ENCODE measurements at regions not wholly inside any gene's neighbourhood (a gene's known extent, or its start where the extent isn't known, plus 50 kb on each side); places are given as distances from the start of the nearest gene placed in this dataset.

- FAIRE-seq (no peak), DNase-seq (ENCODE audit: insufficient read length, low spot score) (no peak)
Measured at GRCh38 chr22:47818496-47818895, 1056.0 kb downstream of the TBC1D22A start.

DNA sequence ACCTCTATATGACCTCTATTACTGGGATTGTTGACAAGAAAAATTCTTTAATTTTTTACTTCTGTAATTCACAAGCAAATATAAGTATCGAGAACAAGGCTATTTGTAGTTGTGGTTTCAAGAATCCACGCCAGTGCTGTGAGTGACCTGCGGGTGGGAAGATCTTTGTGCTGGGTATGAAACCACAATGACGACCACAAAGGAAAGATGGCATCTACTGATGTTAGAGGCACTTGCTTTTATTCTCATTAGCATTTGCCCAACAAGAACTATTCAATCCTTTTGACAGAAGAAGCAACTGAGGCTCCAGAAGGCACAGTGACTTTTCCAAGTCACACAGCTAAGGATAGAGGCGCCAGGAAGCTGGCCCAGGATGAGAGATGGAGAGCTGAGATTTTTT lies 1054.9 kb downstream of the TBC1D22A start:
- FAIRE-seq (no peak), DNase-seq (ENCODE audit: insufficient read length, low spot score) (no peak)

GRCh38 chr22:47816863-47817210 lies 1054.4 kb downstream of the TBC1D22A start:
- FAIRE-seq: no peak

GRCh38 chr22:47816121-47816862 lies 1053.8 kb downstream of the TBC1D22A start:
- DNase-seq (ENCODE audit: insufficient read length, low spot score) (no peak), FAIRE-seq (no peak)

More at GRCh38 chr22:47816863-47817210, 1054.4 kb downstream of the TBC1D22A start:
- DNase-seq (ENCODE audit: insufficient read length, low spot score): no peak

DNA sequence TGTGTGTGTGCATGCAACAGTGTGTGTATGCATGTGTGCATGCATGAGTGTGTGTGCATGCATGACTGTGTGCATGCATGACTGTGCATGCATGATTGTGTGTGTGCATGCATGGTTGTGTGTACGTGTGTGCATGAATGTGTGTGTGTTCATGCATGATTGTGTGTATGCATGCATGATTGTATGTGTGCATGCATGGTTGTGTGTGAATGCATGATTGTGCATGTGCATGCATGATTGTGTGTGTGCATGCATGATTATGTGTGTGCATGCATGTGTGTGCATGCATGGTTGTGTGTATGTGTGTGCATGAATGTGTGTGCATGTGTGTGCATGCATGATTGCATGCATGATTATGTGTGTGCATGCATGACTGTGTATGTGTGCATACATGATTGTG lies 1052.0 kb downstream of the TBC1D22A start:
- no peak for DNase-seq (ENCODE audit: insufficient read length, low spot score)
- FAIRE-seq: peak; percentile 28

GRCh38 chr22:47813661-47814060 lies 1051.2 kb downstream of the TBC1D22A start:
- DNase-seq (ENCODE audit: insufficient read length, low spot score): no peak
- no peak for FAIRE-seq

- FAIRE-seq (no peak), DNase-seq (ENCODE audit: insufficient read length, low spot score) (no peak)
Measured at GRCh38 chr22:47811971-47812370, 1049.5 kb downstream of the TBC1D22A start.

- no peak for DNase-seq (ENCODE audit: insufficient read length, low spot score)
Measured at GRCh38 chr22:47810505-47811500, 1048.4 kb downstream of the TBC1D22A start.

DNA sequence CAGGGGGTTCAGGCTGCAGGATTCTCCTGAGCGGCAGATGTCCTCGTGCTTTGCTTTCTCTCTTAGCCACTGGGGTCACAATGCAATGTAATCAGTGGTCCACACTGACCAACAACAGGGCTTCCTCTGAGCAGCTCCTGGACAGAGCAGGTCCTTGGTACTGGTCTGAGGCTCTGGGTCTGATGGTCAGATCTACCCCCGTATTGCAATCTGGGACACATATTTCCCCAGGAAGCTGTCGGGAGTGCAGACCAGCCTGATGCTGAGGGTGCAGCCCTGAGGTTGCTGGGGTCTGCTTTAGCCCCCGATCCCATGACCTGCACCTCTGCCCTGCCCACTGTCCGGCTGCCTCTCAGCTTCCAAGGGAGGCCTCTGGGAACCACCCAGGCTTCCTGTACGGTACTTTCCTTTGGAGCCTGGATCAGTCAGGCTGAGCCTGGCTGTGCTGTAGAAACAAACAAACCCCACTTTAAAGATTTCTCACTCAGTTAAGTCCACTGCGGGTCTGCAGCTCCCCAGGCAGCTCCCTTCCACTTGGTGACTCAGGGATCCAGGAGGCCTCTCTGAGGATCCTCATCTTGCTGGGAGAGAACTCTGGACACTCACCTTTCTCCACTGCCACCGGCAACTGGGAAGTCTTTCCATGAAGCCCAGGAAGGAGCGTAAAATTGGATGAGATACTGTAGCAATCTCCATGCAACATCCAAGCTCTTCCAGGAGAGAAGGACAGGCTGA lies 1046.6 kb downstream of the TBC1D22A start:
- no peak for FAIRE-seq

More at GRCh38 chr22:47810505-47811500, 1048.4 kb downstream of the TBC1D22A start:
- FAIRE-seq: no peak

DNA sequence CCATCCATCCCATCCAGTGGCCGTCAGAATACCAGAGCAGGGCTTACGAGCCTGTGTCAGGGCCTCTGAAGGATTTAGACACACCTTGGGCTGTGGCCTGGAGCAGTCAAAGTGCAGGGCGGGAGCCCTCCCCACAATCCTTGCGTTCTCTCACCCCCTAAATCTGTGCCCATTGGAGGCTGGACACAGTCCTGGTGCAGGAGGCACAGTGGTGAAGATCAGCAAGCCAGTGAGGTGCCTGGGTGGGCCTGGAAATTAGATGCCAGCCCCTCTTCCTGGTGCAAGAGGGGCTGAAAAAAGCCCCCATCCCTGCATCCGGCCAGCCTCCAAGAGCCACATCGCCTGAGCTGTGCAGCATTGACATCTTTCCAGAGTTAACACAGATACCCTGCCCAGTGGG lies 1045.8 kb downstream of the TBC1D22A start:
- FAIRE-seq (no peak), DNase-seq (ENCODE audit: insufficient read length, low spot score) (no peak)

More for the DNA sequence above, 1046.6 kb downstream of the TBC1D22A start:
- DNase-seq (ENCODE audit: insufficient read length, low spot score): no peak

DNA sequence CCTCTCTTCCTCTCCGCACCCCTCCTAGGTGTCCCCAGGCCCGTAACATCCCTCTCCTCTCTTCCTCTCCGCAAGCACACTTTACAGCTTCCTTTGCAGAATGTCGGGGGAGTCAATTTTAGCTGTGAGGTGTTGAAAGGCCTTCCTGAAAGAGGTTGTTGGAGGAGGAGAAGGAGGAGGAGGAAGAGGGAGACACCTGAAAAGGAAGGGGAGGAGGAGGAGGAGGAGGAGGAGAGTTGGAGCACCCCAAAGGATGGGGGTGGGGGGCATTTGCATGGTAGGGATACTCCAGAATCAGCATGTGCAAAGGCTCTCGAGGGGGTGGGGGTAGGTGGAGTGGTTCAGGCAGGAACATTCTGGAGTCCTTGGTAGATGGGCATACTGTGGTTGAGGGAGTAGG lies 1045.1 kb downstream of the TBC1D22A start:
- no peak for DNase-seq (ENCODE audit: insufficient read length, low spot score)
- no peak for FAIRE-seq

DNA sequence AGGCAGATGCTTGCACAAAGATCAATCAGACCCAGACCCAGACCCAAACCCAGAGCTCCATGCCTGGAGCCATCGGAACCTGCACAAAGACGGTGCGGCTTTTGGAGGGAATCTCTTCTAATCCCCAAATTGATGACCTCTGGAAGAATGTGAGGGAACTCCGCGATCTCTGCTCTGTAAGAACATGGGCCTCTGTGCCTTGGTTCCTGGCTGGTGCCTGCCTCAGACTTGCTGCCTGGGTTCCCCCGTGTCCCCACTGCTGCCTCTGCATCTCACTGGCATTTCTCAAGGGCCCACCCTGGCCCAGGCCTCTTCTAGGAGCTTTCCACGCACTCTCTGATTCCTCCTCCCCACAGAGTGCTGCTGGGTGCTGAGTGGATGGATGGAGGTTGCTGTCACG lies 1044.4 kb downstream of the TBC1D22A start:
- DNase-seq (ENCODE audit: insufficient read length, low spot score) (no peak), FAIRE-seq (no peak)

- FAIRE-seq (no peak), DNase-seq (ENCODE audit: insufficient read length, low spot score) (no peak)
Measured at GRCh38 chr22:47805394-47805935, 1043.0 kb downstream of the TBC1D22A start.

DNA sequence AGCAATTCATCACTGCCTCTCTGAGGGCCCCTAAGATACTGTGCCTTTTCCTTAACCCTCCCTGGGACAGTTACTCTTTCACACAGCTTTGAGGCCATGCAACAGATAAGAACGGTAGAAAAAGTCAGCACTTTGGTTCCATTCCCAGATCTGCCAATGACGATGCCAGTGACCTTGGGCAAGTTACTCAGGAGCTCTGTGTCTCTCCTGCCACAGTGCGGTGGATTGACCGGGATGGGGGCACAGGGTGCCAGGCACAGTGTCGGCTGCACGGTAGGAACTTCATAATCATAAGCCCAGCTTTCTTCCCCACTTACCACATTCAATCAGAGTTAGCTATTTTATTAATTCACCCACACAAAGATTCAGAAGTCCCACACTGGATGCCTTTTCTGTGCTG lies 1041.8 kb downstream of the TBC1D22A start:
- FAIRE-seq: no peak
- DNase-seq (ENCODE audit: insufficient read length, low spot score): no peak

DNA sequence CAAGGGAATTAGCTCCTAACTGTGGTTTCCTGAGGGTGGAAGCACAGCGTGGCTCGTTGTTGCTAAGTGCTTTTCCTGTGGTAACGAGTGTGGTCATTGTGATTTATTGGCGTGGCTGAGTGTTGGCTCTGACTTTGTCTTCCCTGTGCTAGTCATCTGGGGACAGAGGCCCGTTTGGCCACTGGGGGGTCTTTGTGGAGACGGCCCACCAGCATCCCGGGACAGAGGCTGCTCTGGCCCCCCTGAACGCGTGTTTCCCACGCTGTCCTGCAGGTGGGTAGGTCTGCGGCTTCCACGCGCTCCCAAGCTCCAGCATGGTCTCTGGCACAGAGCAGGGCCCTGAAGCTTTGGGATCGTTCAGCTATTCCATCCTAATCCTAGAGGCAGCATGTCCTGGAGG lies 1040.0 kb downstream of the TBC1D22A start:
- DNase-seq (ENCODE audit: insufficient read length, low spot score) (no peak), FAIRE-seq (no peak)

- FAIRE-seq (no peak), DNase-seq (ENCODE audit: insufficient read length, low spot score) (no peak)
Measured at GRCh38 chr22:47801541-47802245, 1039.2 kb downstream of the TBC1D22A start.

DNA sequence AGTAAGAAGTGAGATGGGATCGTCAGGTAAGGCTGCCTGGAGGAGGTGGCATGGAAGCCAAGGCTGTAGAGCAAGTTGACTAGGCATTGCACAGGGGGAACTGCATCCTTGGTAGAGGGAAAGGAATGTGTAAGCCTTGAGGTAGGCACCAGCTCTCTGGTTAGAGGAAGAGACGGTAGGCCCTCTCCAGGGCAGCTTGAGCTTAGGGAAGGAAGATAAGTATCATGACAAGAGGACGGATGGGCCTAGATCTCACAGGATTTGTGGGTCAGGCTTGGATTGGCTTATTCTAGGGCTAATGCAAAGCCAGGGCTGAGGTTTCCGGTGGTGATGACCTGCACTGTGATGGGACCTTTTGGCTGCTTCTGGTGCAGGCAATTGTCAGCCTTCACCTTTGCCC lies 1035.8 kb downstream of the TBC1D22A start:
- no peak for FAIRE-seq

DNA sequence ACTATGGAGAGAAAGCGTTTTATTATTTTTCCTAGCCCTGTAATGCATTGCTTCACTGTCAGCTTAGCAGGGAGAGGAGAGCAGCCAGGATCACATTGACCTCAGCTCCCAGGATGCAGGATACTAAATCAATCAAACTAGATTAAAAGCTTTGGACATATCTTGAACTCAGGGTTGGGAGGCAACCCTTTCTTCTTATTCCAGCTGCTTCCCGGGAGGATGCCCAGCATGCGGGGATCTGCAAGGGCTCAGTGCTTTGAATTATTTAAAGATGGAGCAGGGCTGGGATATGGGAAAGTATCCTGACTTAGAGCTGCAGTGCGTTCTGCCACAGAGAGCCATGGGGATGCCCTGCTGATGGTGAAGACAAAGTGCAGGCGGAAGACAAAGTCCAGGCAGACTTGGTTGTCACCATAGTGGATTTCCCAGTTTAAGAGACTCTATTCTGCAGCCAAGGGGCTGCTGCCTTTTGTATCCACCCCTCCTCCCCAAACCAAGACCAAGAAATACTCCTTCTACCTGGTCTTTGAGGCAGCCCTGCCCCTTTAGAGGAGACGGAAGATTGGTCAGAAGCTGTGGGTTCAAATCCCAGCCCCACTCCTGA lies 1035.0 kb downstream of the TBC1D22A start:
- FAIRE-seq (no peak), DNase-seq (ENCODE audit: insufficient read length, low spot score) (no peak)

More for the DNA sequence above, 1035.8 kb downstream of the TBC1D22A start:
- DNase-seq (ENCODE audit: insufficient read length, low spot score): no peak

DNA sequence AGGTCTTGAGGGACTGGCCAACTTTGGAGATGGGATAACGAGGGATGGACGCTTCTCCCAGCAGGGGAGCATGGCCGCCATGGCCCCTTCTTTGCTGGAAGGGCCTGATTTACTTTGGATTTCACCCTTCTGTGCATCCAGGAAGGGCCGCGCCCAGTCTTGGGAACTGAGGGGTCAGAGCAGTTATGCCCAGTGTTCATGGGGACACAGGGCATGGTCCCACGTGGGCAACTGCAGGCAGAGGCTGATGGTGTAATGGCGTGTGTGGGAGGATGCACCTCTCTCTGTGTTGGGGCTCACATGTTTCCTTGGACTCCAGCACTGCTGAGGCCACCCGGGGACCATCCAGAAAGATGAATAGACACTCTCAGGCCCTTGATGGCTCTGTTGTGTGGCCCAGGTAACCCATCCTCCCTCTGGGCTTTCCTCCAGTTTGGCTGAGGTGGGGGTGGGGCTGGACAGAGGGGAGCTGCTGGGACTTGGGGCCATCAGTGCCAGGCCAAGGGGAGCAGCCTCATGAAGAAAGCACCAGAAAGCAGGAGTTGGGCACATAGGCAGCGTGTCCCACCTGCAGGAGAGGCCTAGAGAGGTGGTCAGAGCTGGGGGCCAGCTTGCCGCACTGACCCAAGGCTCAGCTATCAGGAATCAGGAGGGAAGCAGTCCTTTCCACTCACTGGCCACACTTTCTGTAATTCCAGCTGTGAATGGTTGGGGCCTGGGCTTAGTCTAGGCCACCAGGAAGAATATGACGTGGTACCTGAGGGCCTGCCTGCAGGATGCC lies 1033.9 kb downstream of the TBC1D22A start:
- FAIRE-seq (no peak), DNase-seq (ENCODE audit: insufficient read length, low spot score) (no peak)

Measured in HTR-8/SVneo (cell line).